Neural progenitor cell (in vitro differentiated cells): ENCODE measurements at regions not wholly inside any gene's neighbourhood (a gene's known extent, or its start where the extent isn't known, plus 50 kb on each side); places are given as distances from the start of the nearest gene placed in this dataset.

Experiments
- EZH2 ChIP-seq: fragments of 200-600 bp; sonication (generic); IDR thresholded peaks from 2 replicates; pipeline ENCODE4 v1.6.1; 2017; ENCODE audit warnings: antibody characterized with exemption, mild to moderate bottlenecking, moderate library complexity
- EZH2phosphoT487 ChIP-seq: fragments of 200-600 bp; sonication (generic); IDR thresholded peaks from 2 replicates; pipeline ENCODE4 v1.6.1; 2017; ENCODE audit warnings: antibody characterized with exemption
- TF ChIP-seq, protein P1 (sequence below): fragments of 200-600 bp; sonication (generic); IDR thresholded peaks from 2 replicates; pipeline ENCODE4 v1.5.1; 2017; ENCODE audit warnings: antibody characterized with exemption, mild to moderate bottlenecking

DNA sequence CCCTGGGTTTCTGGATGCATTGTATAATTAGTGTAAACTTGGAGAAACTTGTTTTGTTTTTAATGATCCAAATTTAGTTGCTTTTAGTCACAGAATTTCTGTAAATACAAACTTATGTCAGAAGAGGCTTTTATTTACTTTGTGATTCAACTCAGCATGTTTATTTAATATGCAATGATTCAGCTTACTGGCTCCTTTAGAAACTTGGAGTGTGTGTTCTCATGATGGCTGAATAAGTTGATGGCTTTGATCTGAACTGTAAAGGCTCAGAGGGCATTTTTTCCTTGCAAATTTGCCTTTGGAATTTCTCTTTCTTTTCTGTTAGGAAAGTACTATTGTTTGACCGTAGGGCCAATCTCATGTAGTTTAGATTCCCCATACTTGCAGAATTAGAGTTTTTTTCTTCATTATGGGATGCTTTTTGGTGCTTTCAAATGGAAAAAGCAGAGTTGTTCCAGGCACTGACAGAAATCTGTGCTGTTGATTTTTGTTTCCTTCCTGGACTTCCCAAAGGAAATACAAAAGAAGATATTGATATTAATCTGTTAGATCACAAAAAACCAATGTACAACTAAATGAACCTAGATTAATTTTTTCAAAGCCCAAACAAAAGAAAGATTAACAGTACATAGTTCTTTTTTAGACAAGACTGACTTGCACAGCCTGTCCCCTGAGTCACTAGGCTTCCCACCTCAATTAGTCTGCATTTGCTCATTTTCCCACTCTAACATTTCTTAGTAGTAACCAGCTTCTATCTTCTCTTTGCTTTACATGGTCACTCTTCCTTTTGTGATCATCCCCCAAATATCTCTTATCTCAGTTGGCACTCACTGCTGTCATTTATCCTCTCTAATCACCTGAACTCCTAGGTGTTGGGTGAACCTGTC, 96.8 kb upstream of the AGR3 start:
- TF ChIP-seq, protein P1, sequence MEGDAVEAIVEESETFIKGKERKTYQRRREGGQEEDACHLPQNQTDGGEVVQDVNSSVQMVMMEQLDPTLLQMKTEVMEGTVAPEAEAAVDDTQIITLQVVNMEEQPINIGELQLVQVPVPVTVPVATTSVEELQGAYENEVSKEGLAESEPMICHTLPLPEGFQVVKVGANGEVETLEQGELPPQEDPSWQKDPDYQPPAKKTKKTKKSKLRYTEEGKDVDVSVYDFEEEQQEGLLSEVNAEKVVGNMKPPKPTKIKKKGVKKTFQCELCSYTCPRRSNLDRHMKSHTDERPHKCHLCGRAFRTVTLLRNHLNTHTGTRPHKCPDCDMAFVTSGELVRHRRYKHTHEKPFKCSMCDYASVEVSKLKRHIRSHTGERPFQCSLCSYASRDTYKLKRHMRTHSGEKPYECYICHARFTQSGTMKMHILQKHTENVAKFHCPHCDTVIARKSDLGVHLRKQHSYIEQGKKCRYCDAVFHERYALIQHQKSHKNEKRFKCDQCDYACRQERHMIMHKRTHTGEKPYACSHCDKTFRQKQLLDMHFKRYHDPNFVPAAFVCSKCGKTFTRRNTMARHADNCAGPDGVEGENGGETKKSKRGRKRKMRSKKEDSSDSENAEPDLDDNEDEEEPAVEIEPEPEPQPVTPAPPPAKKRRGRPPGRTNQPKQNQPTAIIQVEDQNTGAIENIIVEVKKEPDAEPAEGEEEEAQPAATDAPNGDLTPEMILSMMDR, result no peak
- TF ChIP-seq EZH2phosphoT487 (no peak), EZH2 (no peak)
